Suprapubic skin (tissue), 3 donors: ENCODE measurements at regions not wholly inside any gene's neighbourhood (a gene's known extent, or its start where the extent isn't known, plus 50 kb on each side); places are given as distances from the start of the nearest gene placed in this dataset.

Experiments used
- POLR2A ChIP-seq, 2 donors: fragments of 450-650 bp; IDR thresholded peaks; one replicate each; pipeline ENCODE4 v1.6.1; 2017; ENCODE audit warnings: antibody characterized with exemption in 2 of 2, mild to moderate bottlenecking in 2 of 2, moderate library complexity in 2 of 2
- TF ChIP-seq, protein P1 (sequence below), 2 donors: fragments of 200-600 bp in 1 of 2; fragments of 450-650 bp in 1 of 2; sonication (generic) in 1 of 2; IDR thresholded peaks; one replicate each; pipeline ENCODE4 v1.5.1; 2016 to 2019; ENCODE audit warnings: antibody characterized with exemption in 2 of 2, mild to moderate bottlenecking in 1 of 2, moderate library complexity in 1 of 2

DNA sequence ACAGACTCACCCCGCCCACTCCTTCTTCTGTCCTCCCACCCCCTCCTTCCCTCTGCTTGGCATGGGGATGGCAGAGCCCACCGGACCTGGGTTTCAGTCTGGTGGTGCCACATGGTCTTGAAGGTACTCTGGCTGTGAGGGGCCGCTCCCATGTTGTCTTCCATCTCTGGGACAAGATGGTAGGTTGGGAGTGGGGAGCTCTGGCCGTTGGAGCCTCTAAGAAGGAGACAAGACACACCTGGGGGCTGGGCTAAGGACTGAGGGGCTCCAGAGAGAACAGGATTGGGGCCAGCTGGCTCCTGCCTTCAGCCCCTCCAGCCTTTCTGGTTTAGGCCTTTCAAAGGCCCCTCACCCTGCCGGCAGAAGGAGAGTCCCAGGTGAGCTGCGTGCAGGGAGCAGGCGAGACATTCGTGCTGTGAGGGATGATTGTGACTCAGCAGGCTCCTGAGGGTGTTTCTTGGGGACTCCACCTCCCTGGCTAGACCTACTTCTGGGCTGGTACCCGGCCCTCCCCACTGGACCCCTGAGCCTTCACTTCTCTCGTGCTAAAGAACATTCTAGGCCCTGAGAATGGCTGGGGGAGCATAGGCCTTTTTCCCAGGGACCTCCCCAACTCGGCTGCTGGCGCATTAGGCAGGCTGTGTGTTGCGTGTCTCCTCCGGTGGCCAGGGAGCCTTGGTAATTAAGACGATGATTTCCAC, 128.2 kb upstream of the HAAO start:
- TF ChIP-seq, protein P1, sequence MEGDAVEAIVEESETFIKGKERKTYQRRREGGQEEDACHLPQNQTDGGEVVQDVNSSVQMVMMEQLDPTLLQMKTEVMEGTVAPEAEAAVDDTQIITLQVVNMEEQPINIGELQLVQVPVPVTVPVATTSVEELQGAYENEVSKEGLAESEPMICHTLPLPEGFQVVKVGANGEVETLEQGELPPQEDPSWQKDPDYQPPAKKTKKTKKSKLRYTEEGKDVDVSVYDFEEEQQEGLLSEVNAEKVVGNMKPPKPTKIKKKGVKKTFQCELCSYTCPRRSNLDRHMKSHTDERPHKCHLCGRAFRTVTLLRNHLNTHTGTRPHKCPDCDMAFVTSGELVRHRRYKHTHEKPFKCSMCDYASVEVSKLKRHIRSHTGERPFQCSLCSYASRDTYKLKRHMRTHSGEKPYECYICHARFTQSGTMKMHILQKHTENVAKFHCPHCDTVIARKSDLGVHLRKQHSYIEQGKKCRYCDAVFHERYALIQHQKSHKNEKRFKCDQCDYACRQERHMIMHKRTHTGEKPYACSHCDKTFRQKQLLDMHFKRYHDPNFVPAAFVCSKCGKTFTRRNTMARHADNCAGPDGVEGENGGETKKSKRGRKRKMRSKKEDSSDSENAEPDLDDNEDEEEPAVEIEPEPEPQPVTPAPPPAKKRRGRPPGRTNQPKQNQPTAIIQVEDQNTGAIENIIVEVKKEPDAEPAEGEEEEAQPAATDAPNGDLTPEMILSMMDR (IDR thresholded peaks at IDR 0.05): no peak
- TF ChIP-seq POLR2A (IDR thresholded peaks at IDR 0.05): no peak
